CD4-positive, alpha-beta T cell treated with Interleukin-21 for 1 hour (primary cell): ENCODE measurements at regions not wholly inside any gene's neighbourhood (a gene's known extent, or its start where the extent isn't known, plus 50 kb on each side); places are given as distances from the start of the nearest gene placed in this dataset.
"Not testable (repeated sequence)": the region's sequence is repeated elsewhere in the genome, so short reads cannot be mapped to it uniquely, and the experiment has no call there.

Experiments used
- DNase-seq: peaks from one replicate; pipeline ENCODE4 v3.0.0-alpha.2; 2020

DNA sequence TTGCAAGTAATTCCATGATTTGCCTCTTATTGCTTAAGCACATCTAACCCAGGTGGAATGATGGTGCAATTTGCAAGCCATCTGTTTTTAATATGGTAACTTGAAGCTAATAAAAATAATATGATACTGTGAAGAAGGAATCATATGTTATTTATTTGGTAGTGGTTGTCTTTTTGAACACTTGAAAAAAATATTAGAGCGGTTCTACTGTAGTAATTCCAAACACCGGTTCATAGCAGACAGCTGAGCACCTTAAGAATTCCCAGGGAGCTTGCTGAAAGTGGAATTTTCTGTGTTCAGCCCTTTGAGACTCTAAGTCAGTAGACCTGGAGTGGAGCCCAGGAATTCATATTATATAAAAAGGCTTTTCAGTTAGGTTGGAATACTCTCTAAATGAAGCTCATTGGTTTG lies 687.4 kb downstream of the EDEM1 start:
- DNase-seq: no peak

DNA sequence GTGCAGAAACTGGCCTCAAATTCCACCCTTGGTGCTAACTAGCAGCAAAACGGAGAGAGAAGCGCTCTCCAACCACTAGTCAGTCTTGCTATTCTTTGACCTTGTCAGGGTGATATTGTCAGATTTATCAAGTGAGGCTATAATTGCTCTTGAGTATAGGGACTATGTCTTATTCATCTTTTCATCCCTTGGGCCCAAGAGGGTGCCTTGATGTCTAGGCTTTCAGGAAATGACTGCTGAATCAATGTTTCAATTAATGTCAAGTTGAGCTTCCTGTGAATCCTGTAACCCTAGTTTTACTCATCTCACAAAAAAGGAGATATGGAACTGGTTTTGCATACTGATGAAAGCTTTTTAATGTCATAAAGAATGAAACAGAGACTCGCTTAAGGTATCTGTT lies 701.3 kb downstream of the EDEM1 start:
- DNase-seq: no peak

DNA sequence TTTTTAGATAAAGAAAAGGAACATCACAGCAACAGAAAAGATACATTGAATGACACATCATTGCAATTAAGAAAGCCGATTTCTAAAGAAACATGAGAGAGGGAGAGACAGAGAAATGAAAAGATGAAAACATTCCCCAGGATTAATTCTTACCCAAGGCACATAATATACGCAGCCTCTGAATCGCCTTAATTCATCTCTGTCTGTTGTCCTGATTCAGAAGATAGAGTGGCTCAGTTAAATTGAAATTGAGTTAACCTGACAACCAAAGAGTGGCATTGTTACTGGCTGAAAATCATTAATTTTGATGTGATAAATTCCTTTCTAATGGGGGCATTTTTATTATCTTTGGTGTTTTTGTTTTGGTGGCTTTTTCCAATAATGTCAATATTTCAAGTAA lies 701.9 kb downstream of the EDEM1 start:
- DNase-seq: no peak

GRCh38 chr3:5891711-5892110 lies 704.2 kb downstream of the EDEM1 start:
- no peak for DNase-seq

- no peak for DNase-seq
Measured at GRCh38 chr3:5898106-5898505, 710.6 kb downstream of the EDEM1 start.

GRCh38 chr3:5899014-5899761 lies 711.7 kb downstream of the EDEM1 start:
- no peak for DNase-seq

DNA sequence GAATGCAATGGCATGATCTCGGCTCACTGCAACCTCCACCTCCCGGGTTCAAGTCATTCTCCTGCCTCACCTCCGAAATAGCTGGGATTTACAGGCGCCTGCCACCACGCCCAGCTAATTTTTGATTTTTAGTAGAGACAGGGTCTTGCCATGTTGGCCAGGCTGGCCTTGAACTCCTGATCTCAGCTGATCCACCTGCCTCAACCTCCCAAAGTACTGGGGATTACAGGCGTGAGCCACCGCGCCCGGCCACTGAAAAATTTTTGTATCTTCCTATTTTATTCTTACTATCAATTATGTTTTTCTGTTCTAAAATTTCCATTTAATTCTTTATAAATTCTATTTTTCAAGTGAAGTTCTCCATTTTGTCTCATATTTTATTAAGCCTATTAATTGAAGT lies 730.4 kb downstream of the EDEM1 start:
- no peak for DNase-seq

DNA sequence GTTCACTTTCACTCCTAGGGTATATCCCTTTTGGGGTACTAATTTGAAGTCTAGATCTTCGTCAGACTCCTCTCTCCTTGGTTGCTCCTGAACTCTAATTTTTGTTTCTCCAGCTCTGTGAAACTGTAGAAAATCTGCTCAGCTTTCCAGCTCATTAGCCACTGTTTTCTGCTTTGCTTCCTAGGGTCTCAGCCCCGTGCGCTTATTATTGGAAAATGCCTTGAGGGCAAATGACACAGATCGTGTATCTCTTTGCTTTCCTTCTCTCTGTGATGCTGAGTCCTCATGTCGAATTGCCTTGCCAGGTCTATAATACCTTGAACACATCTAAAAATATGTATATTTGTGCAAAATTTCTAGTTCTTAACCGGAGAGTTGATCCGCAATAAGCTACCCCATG lies 731.1 kb downstream of the EDEM1 start:
- DNase-seq: no peak

DNA sequence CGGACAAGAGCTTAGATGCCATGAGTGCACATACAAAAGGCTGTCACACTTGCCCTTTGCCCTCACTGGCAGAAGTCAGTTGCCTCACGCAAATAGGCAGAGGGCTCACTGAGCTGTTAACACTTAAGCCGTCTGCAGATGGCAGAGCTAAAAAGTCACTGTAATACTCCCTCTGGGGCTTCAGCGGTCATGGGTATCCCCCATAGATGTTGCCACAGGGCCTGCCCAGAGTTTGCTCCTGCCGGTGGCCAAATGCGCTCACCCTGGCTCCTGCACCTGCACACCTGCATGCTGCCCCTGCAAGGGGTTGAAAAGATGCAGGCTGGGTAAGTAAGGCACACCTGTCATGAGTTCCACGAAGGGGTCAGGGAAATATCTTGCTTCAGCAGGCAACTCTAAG lies 741.5 kb downstream of the EDEM1 start:
- DNase-seq: no peak

DNA sequence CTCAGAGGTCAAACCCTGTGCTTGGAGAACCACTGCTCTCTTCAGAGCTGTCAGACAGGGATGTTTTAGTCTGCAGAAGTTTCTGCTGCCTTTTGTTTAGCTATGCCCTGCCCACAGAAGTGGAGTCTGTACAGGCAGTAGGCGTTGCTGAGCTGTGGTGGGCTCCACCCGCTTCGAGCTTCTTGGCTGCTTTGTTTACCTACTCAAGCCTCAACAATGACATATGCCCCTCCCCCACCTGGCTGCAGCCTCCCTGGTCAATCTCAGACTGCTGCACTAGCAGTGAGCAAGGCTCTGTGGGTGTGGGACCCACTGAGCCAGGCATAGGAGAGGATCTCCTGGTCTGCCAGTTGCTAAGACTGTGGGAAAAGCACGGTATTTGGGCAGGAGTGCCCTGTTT lies 756.6 kb downstream of the EDEM1 start:
- not testable (repeated sequence) for DNase-seq

GRCh38 chr3:5948084-5948483 lies 760.6 kb downstream of the EDEM1 start:
- DNase-seq: no peak

DNA sequence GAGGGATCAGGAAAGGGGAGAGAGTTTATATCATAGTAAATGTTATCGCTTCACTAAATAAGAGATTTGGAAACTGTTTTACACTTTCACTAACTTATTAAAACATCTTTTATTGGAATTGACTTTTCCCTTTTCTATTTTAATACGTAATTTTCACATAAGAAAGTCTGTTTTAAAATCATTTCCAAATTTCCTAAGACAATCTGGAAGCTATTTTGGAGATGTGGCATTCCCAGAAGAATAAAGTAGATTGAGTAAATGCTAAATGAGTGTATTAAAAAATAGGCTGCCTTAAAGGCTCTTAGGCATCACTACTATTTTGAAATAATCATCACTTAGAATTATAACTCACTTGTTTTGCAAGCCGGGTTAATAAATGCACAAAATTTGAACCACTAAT lies 763.5 kb downstream of the EDEM1 start:
- DNase-seq: no peak

DNA sequence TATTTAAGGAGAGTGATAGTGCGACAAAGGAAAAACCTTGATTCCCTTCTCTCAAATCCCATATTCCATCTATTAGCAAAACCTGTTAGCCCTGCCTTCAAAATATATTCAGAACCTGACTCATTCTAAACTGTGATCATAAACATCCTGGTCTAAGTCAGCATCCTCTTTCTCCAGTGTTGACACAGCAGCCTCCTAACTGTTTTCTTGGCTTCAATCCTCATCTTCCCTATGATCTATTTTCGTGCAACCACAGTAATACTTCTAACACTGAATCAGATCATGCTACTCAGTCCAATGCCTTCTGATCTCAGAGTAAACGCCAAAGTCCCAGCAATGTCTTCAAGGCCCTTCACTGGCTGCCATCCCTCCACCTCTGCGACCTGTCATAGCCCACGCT lies 785.1 kb downstream of the EDEM1 start:
- DNase-seq: no peak

- DNase-seq: no peak
Measured at GRCh38 chr3:5974630-5975322, 787.3 kb downstream of the EDEM1 start.

- DNase-seq: no peak
Measured at GRCh38 chr3:5977331-5977730, 789.8 kb downstream of the EDEM1 start.

DNA sequence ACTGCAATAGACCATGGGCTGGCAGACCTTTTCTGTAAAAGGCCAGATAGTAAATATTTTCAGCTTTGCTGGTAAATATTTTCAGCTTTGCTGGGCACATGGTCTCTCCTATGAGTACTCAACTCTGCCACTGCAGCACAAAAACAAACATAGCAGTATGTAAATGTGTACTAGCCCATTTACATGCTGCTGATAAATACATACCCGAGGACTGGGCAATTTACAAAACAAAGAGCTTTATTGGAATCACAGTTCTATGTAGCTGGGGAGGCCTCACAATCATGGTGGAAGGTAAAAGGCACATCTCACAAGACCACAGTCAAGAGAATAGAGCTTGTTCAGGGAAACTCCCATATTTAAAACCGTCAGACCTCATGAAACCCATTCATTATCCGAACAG lies 793.0 kb downstream of the EDEM1 start:
- no peak for DNase-seq

DNA sequence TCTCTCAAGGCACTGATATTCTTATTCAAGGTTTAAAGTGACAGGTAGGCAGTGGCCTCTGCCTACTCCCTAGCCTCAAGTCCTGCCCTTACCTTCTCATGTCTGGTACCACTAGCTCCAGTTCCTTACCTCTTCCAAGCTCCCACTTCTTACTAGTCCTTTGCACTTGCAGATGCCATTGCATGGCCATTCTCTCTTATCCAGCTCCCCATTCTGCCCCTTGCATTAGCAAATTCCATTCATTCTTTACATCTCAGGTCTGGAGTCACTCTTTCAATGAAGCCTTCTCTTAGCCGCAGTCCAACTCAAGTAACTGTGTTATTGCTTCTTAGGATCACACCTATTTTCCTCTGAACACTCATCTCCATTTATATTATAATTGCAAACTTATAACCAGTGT lies 807.1 kb downstream of the EDEM1 start:
- no peak for DNase-seq

DNA sequence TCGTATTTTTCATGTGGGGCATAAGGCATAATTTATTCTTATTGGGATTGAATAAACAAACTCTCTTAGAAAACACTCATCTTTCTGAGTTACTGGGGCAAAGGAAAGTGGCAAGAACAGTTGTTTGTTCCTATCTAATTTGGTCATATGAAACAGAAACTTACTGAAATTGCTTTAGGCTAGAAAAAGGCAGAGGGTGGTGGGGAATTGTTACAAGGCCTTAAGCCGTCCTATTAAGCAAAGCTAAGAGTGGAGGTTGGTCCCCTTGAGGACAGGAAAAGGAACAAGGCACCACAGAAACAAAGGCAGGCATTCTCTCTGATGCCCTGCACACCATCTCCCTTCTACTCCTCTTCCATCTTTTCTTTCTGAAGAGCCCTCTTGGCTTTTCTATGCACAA lies 830.9 kb downstream of the EDEM1 start:
- DNase-seq: no peak

DNA sequence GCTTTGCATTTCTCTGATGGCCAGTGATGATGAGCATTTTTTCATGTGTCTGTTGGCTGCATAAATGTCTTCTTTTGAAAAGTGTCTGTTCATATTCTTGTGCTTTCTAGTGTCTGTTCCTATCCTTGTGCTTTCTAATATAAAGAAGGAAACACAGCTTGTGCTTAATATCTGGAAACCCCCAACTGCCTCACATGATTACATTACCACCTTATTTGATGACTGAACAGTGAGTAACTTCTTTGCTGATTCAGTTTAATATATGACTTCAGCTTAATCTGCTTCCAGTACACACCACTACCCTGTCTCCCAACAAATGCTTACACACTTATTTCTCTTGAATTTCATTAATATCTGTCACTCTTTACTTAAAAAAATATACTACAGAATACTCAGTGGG lies 835.1 kb downstream of the EDEM1 start:
- DNase-seq: no peak

GRCh38 chr3:6025032-6025431 lies 835.9 kb upstream of the GRM7 start:
- no peak for DNase-seq

DNA sequence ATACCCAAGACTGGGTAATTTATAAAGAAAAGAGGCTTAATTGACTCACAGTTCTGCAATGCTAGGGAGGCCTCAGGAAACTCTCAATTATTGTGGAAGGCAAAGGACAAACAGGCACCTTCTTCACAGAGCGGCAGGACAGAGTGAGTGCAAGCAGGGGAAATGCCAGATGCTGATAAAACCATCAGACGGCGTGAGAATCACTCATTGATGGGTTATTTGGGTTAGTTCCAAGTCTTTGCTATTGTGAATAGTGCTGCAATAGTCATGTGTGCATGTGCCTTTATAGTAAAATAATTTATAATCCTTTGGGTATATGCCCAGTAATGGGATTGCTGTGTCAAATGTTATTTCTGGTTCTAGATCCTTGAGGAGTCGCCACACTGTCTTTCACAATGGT lies 830.3 kb upstream of the GRM7 start:
- DNase-seq: not testable (repeated sequence)

DNA sequence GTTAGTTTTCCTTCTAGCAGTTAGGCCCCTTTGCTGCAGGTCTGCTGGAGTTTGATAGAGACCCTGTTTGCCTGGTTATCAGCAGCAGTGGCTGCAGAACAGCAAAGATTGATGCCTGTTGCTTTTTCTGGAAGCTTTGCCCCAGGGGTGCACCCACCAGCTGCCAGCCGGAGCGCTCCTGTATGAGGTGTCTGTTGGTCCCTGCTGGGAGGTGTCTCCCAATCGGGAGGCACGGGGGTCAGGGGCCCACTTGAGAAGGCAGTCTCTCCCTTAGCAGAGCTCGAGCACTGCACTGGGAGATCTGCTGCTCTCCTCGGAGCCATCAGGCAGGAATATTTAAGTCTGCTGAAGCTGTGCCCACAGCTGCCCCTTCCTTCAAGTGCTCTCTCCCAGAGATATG lies 825.3 kb upstream of the GRM7 start:
- no peak for DNase-seq

DNA sequence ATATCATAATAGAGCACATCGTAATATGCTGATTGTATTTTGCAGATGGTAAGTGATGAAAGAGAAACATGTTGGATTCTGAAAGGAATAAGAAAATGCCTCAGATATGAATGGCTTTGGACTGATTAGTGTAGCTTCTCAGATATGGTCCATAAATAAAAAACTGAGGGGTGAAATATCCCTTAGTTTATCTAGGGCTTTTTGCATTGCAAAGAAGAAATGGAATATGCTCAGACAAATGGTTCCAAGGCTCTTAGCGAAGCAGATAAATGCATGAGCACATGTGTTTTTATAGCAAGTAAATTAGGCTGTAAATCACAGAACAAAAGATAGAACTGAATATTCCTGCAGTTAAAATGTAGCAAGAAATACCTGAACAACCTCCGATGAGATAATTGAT lies 820.9 kb upstream of the GRM7 start:
- no peak for DNase-seq

- DNase-seq: no peak
Measured at GRCh38 chr3:6041894-6042293, 819.0 kb upstream of the GRM7 start.

DNA sequence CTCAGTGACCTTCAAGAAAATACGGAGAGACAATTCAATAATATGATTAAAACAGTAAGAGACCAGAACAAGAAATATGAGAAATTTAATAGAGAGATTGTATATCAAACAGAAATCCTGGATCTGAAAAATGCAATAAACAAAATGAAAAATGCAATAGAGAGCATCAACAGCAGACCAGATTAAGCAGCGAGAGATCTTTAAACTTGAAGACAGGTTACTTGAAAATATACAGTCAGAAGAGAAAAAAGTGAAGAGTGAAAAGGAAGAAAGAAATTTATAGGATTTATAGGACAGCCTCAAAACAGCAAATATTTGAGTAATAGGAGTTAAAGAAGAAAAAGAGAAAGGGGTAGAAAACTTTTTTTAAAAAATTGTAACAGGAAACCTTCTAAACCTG lies 813.9 kb upstream of the GRM7 start:
- no peak for DNase-seq
